ENCODE measurements at regions not wholly inside any gene's neighbourhood (a gene's known extent, or its start where the extent isn't known, plus 50 kb on each side); places are given as distances from the start of the nearest gene placed in this dataset.

DNA sequence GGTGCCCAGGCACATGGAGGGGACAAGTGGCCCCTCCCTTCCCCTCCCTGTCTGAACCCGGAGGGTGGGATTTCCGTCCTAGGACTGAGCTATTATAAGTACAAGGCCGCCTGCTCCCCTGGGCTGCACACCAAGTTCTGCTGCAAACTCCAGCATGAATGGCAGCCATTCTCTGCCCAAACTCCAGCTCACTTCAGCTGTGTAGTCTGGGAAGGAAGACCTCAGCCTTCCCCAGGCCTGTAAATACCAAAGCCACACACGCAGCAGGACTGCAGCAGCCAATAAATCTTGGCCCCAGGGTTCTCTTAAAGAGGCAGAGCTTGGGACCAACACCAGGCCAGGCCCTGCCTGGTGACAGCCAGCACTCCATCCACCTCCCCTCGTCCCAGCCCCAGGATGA, 291.3 kb upstream of the ZMIZ1 start:
- Histone ChIP-seq H2AFZ (ENCODE audit: low read depth) (0 out of 2 replicates have a peak overlapping the region, but pooled peaks have one; percentile 19), H3K27me3 (ENCODE audit: insufficient read depth) (no peaks in the 10 kb centered on the region), H3K36me3 (replicated peaks in 1 of 2; ENCODE audit: control insufficient read depth in 1 of 2, insufficient read depth in 2 of 2, low read length in 1 of 2) (no peaks in the 10 kb centered on the region), H3K4me1 (ENCODE audit: control insufficient read depth in 1 of 2, insufficient read depth in 2 of 2, low read depth in 1 of 2, low read length in 1 of 2) (peaks cover 15 to 44% of the 10 kb centered on the region in 2 experiments; a peak in 3 of 4 replicates), H3K9ac (no peak overlapping the region), H3K9me3 (no peaks in the 10 kb centered on the region), H3K4me2 (no peak overlapping the region), H3K4me3 (ENCODE audit: low read depth in 2 of 2, low read length in 1 of 2) (no peak overlapping the region), H3K9me2 (no peaks in the 10 kb centered on the region), H3K79me2 (ENCODE audit: insufficient read depth) (no peaks in the 10 kb centered on the region), H4K20me1 (ENCODE audit: insufficient read depth) (no peaks in the 10 kb centered on the region), H3F3A (replicated peaks; ENCODE audit: insufficient read depth) (no peaks in the 10 kb centered on the region), H3K27ac (ENCODE audit: low read depth in 2 of 2, low read length in 1 of 2) (peak overlapping the region in 1 of 2 experiments; percentile 86; a peak in 2 of 4 replicates)
- TF ChIP-seq RXRA (IDR thresholded peaks at IDR 0.05; ENCODE audit: borderline replicate concordance, low read depth) (no peak), RFX5 (IDR thresholded peaks at IDR 0.05; ENCODE audit: low read length) (0 out of 2 replicates have a peak, but pooled peaks have one; percentile 12), SMC3 (IDR thresholded peaks at IDR 0.05; ENCODE audit: low read depth, low read length) (no peak), CHD2 (IDR thresholded peaks at IDR 0.05; ENCODE audit: low read length, partially characterized antibody) (no peak), RAD21 (IDR thresholded peaks at IDR 0.05; ENCODE audit: low read length) (peak; percentile 9; the same call in 1 of the 2 replicates), RCOR1 (IDR thresholded peaks at IDR 0.05; ENCODE audit: low read length) (peak; percentile 49; the same call in 1 of the 2 replicates), EP300 (IDR thresholded peaks at IDR 0.05; ENCODE audit: borderline replicate concordance in 1 of 2, low read depth in 1 of 2, low read length in 1 of 2) (peak in 1 of 2 experiments; percentile 46; a peak in 1 of 4 replicates), NFIC (IDR thresholded peaks at IDR 0.05; ENCODE audit: borderline replicate concordance) (no peak)
- TF ChIP-seq, protein P1, sequence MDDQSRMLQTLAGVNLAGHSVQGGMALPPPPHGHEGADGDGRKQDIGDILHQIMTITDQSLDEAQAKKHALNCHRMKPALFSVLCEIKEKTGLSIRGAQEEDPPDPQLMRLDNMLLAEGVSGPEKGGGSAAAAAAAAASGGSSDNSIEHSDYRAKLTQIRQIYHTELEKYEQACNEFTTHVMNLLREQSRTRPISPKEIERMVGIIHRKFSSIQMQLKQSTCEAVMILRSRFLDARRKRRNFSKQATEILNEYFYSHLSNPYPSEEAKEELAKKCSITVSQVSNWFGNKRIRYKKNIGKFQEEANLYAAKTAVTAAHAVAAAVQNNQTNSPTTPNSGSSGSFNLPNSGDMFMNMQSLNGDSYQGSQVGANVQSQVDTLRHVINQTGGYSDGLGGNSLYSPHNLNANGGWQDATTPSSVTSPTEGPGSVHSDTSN (IDR thresholded peaks at IDR 0.05): no peak
- TF ChIP-seq, protein P2, sequence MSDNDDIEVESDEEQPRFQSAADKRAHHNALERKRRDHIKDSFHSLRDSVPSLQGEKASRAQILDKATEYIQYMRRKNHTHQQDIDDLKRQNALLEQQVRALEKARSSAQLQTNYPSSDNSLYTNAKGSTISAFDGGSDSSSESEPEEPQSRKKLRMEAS (IDR thresholded peaks at IDR 0.05; ENCODE audit: low read depth): no peak
- TF ChIP-seq, protein P3, sequence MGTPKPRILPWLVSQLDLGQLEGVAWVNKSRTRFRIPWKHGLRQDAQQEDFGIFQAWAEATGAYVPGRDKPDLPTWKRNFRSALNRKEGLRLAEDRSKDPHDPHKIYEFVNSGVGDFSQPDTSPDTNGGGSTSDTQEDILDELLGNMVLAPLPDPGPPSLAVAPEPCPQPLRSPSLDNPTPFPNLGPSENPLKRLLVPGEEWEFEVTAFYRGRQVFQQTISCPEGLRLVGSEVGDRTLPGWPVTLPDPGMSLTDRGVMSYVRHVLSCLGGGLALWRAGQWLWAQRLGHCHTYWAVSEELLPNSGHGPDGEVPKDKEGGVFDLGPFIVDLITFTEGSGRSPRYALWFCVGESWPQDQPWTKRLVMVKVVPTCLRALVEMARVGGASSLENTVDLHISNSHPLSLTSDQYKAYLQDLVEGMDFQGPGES (IDR thresholded peaks at IDR 0.05; ENCODE audit: low read depth, low read length): no peak
- WGBS (ENCODE audit: low lambda C conversion rate): 56% methylated on average over 2 of the region's 5 CpGs
- peak; percentile 64 for DNase-seq
- POLR2A ChIA-PET: interaction anchor here (1.2 kb wide), 1 partner anchor 8 kb away, joined by 4 read pairs; no protein-coding TSS in a partner anchor
- CTCF ChIA-PET: interaction anchor here (1.0 to 1.7 kb wide), 2 partner anchors 27 to 418 kb away, joined by 3 to 4 read pairs; no protein-coding TSS in a partner anchor

DNA sequence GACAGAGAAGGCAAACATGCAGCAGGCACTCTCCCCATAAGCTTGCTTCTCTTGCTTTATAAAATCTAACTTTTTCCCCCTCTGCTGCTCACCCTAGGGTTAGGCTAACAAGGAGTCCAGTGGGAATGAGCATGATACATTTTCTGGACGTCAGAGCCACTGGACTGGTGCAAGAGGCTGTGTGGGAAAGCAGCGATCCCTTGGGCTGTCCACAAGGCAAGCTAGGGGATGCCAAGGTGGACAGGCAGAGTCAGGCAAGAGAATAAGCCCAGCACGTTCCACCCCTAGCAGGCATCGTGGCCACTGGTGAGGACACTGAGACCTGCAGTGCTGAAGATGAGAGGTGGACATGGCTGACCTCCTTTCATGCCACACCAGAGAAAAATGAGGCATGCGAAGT, 290.9 kb upstream of the ZMIZ1 start:
- Histone ChIP-seq H3K27me3 (ENCODE audit: insufficient read depth) (no peaks in the 10 kb centered on the region), H3F3A (replicated peaks; ENCODE audit: insufficient read depth) (no peaks in the 10 kb centered on the region), H3K9me3 (no peaks in the 10 kb centered on the region), H3K4me1 (ENCODE audit: control insufficient read depth in 1 of 2, insufficient read depth in 2 of 2, low read depth in 1 of 2, low read length in 1 of 2) (peaks cover 15 to 41% of the 10 kb centered on the region in 2 experiments; a peak in 3 of 4 replicates), H3K36me3 (replicated peaks in 1 of 2; ENCODE audit: control insufficient read depth in 1 of 2, insufficient read depth in 2 of 2, low read length in 1 of 2) (no peaks in the 10 kb centered on the region), H3K9ac (no peak overlapping the region), H3K79me2 (ENCODE audit: insufficient read depth) (no peaks in the 10 kb centered on the region), H3K9me2 (no peaks in the 10 kb centered on the region), H3K4me3 (ENCODE audit: low read depth in 2 of 2, low read length in 1 of 2) (no peak overlapping the region), H2AFZ (ENCODE audit: low read depth) (no peak overlapping the region), H3K27ac (ENCODE audit: low read depth in 2 of 2, low read length in 1 of 2) (peak overlapping the region in 1 of 2 experiments; percentile 86; a peak in 2 of 4 replicates), H4K20me1 (ENCODE audit: insufficient read depth) (no peaks in the 10 kb centered on the region), H3K4me2 (no peak overlapping the region)
- ChIA-PET POLR2A (interaction anchor here (1.2 kb wide), 1 partner anchor 8 kb away, joined by 4 read pairs; no protein-coding TSS in a partner anchor), CTCF (interaction anchor here (0.6 to 1.7 kb wide), 4 partner anchors 27 to 731 kb away, joined by 3 to 4 read pairs (median 3); no protein-coding TSS in a partner anchor)
- 79% methylated on average over 2 of the region's 5 CpGs for WGBS (ENCODE audit: low lambda C conversion rate)
- TF ChIP-seq SIN3A (IDR thresholded peaks at IDR 0.05; ENCODE audit: borderline replicate concordance, low read depth, low read length) (no peak), RAD21 (IDR thresholded peaks at IDR 0.05; ENCODE audit: low read length) (peak; percentile 0), EP300 (IDR thresholded peaks at IDR 0.05; ENCODE audit: borderline replicate concordance in 1 of 2, low read depth in 1 of 2, low read length in 1 of 2) (no peak), RCOR1 (IDR thresholded peaks at IDR 0.05; ENCODE audit: low read length) (no peak), FOXM1 (IDR thresholded peaks at IDR 0.05; ENCODE audit: low read depth) (no peak)
- TF ChIP-seq, protein P4, sequence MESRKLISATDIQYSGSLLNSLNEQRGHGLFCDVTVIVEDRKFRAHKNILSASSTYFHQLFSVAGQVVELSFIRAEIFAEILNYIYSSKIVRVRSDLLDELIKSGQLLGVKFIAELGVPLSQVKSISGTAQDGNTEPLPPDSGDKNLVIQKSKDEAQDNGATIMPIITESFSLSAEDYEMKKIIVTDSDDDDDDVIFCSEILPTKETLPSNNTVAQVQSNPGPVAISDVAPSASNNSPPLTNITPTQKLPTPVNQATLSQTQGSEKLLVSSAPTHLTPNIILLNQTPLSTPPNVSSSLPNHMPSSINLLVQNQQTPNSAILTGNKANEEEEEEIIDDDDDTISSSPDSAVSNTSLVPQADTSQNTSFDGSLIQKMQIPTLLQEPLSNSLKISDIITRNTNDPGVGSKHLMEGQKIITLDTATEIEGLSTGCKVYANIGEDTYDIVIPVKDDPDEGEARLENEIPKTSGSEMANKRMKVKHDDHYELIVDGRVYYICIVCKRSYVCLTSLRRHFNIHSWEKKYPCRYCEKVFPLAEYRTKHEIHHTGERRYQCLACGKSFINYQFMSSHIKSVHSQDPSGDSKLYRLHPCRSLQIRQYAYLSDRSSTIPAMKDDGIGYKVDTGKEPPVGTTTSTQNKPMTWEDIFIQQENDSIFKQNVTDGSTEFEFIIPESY (IDR thresholded peaks at IDR 0.05; ENCODE audit: borderline replicate concordance, low read depth): no peak
- no peak for DNase-seq
